ENCODE measurements at regions not wholly inside any gene's neighbourhood (a gene's known extent, or its start where the extent isn't known, plus 50 kb on each side); places are given as distances from the start of the nearest gene placed in this dataset.

GRCh38 chr18:6557770-6558248 lies 143.1 kb upstream of the L3MBTL4 start:
- in situ Hi-C loops (cut with MboI; ENCODE audit: low sequenced_read_pairs in 4 of 4) (no loop called here), intact Hi-C loops (cut with DNase I; ENCODE audit: low total_unique reads) (no loop called here)
- Histone ChIP-seq H3K27me3 (no peaks in the 10 kb centered on the region), H3K9me3 (no peaks in the 10 kb centered on the region), H3K36me3 (no peaks in the 10 kb centered on the region), H3K27ac (no peak overlapping the region), H3K4me3 (no peak overlapping the region), H3K4me1 (no peaks in the 10 kb centered on the region)
- TF ChIP-seq, protein P1, sequence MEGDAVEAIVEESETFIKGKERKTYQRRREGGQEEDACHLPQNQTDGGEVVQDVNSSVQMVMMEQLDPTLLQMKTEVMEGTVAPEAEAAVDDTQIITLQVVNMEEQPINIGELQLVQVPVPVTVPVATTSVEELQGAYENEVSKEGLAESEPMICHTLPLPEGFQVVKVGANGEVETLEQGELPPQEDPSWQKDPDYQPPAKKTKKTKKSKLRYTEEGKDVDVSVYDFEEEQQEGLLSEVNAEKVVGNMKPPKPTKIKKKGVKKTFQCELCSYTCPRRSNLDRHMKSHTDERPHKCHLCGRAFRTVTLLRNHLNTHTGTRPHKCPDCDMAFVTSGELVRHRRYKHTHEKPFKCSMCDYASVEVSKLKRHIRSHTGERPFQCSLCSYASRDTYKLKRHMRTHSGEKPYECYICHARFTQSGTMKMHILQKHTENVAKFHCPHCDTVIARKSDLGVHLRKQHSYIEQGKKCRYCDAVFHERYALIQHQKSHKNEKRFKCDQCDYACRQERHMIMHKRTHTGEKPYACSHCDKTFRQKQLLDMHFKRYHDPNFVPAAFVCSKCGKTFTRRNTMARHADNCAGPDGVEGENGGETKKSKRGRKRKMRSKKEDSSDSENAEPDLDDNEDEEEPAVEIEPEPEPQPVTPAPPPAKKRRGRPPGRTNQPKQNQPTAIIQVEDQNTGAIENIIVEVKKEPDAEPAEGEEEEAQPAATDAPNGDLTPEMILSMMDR (IDR thresholded peaks at IDR 0.05 in 4 of 5, conservative IDR thresholded peaks at IDR 0.05 in 1 of 5): no peak
- TF ChIP-seq POLR2A (IDR thresholded peaks at IDR 0.05): no peak
- ATAC-seq (no peak), DNase-seq (no peak)

DNA sequence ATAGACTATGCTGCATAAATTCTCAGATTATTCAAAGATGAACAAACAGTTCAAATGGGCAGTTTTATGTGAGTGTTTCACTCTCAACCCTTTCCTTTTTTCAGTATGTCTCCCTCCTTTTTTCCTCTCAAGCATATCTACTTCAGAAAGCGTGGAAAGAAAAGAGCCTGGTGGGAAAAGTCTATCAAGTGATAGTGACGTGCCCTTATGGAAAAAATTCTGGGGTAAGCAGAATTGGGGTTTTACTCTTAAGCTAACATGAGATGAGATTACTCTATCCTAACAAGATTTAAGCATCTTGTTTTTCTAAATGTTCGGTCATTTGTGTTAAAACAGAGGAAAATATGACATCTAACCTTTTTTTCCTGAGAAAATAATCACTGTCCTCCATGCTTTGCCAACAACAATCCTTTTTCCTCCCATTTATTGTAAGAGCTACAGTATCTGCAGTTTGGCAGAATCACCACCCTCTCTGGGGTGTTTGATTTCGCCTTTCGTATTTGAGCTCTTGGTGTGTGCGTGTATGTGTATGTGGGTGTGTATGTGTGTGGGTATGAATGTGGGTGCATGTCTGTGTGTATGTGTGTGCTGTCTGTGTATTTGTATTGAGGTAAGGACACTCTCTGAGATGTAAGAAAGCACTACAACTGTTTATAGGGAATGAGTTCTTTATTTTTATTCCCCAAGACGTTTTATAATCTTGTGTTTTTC lies 143.9 kb upstream of the L3MBTL4 start:
- in situ Hi-C loops (cut with MboI; ENCODE audit: low sequenced_read_pairs in 4 of 4) (no loop called here), intact Hi-C loops (cut with DNase I; ENCODE audit: low total_unique reads) (no loop called here)
- no peak for ATAC-seq
- Histone ChIP-seq H3K4me1 (no peaks in the 10 kb centered on the region), H3K27me3 (no peaks in the 10 kb centered on the region), H3K36me3 (no peaks in the 10 kb centered on the region), H3K27ac (no peak overlapping the region), H3K9me3 (no peaks in the 10 kb centered on the region), H3K4me3 (no peak overlapping the region)
- TF ChIP-seq, protein P1 (IDR thresholded peaks at IDR 0.05 in 4 of 5, conservative IDR thresholded peaks at IDR 0.05 in 1 of 5): no peak
- TF ChIP-seq POLR2A (IDR thresholded peaks at IDR 0.05): no peak
- no peak for DNase-seq

GRCh38 chr18:6559296-6559695 lies 144.6 kb upstream of the L3MBTL4 start:
- intact Hi-C loops (cut with DNase I; ENCODE audit: low total_unique reads) (no loop called here), in situ Hi-C loops (cut with MboI; ENCODE audit: low sequenced_read_pairs in 4 of 4) (no loop called here)
- no peak overlapping the region for H3K4me3 ChIP-seq

DNA sequence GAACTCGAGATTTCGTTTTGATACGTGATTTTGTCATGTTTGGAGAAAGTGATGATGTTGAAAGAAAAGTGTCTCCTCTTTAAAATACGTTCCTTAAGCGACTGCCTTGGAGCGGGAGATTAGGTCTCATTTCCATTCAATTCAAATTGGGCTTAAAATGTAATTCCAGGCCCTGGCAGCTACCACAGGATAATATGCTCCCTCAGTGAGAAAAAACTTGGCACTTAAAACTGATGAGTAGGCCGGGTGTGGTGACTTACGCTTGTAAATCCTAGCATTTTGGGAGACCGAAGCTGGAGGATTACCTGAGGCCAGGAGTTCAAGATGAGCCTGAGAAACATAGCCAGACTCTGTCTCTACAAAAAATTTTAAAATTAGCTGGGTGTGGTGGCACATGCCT lies 146.3 kb upstream of the L3MBTL4 start:
- Histone ChIP-seq H3K4me1 (no peaks in the 10 kb centered on the region), H3K4me3 (no peak overlapping the region), H3K27ac (no peak overlapping the region), H3K36me3 (no peaks in the 10 kb centered on the region), H3K9me3 (no peaks in the 10 kb centered on the region), H3K27me3 (no peaks in the 10 kb centered on the region)
- ATAC-seq (no peak), DNase-seq (no peak)
- intact Hi-C loops (cut with DNase I; ENCODE audit: low total_unique reads): no loop called here
- TF ChIP-seq, protein P1 (IDR thresholded peaks at IDR 0.05 in 4 of 5, conservative IDR thresholded peaks at IDR 0.05 in 1 of 5): no peak
- TF ChIP-seq POLR2A (IDR thresholded peaks at IDR 0.05): no peak
- in situ Hi-C loops (cut with MboI; ENCODE audit: low sequenced_read_pairs in 4 of 4): no loop called here

More at GRCh38 chr18:6559296-6559695, 144.6 kb upstream of the L3MBTL4 start:
- Histone ChIP-seq H3K9me3 (no peaks in the 10 kb centered on the region), H3K4me1 (no peaks in the 10 kb centered on the region), H3K27me3 (no peaks in the 10 kb centered on the region), H3K27ac (no peak overlapping the region), H3K36me3 (no peaks in the 10 kb centered on the region)
- DNase-seq (no peak), ATAC-seq (no peak)
- no peak for TF ChIP-seq POLR2A (IDR thresholded peaks at IDR 0.05)
- TF ChIP-seq, protein P1 (IDR thresholded peaks at IDR 0.05 in 4 of 5, conservative IDR thresholded peaks at IDR 0.05 in 1 of 5): no peak

Measured in gastrocnemius medialis (tissue), 4 donors.